ENCODE measurements at regions not wholly inside any gene's neighbourhood (a gene's known extent, or its start where the extent isn't known, plus 50 kb on each side); places are given as distances from the start of the nearest gene placed in this dataset.

DNA sequence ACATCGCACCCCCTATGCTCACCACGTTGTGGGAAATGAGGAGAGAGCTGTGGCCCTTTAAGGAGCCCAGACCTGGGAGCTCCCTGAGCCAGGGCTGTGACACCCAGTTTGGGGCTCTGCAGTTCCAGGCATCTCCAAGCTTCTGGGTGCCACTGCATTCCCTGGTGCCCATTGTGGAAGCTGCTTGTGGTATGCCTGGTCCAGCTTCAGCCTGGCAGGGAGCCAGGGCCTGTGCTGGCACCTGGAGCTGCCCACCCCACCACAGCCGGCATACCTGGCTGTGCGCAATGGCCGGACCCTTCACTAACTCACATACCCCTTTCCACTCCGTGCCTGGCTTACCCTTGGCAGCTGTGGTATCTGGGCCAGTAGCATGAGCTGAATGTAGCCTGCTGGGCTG, 107.9 kb upstream of the OR4E1 start:
- TF ChIP-seq, protein P1, sequence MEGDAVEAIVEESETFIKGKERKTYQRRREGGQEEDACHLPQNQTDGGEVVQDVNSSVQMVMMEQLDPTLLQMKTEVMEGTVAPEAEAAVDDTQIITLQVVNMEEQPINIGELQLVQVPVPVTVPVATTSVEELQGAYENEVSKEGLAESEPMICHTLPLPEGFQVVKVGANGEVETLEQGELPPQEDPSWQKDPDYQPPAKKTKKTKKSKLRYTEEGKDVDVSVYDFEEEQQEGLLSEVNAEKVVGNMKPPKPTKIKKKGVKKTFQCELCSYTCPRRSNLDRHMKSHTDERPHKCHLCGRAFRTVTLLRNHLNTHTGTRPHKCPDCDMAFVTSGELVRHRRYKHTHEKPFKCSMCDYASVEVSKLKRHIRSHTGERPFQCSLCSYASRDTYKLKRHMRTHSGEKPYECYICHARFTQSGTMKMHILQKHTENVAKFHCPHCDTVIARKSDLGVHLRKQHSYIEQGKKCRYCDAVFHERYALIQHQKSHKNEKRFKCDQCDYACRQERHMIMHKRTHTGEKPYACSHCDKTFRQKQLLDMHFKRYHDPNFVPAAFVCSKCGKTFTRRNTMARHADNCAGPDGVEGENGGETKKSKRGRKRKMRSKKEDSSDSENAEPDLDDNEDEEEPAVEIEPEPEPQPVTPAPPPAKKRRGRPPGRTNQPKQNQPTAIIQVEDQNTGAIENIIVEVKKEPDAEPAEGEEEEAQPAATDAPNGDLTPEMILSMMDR (IDR thresholded peaks at IDR 0.05) = no peak
- TF ChIP-seq POLR2A (IDR thresholded peaks at IDR 0.05) = no peak
